HG03378 (cell line): ENCODE measurements at regions not wholly inside any gene's neighbourhood (a gene's known extent, or its start where the extent isn't known, plus 50 kb on each side); places are given as distances from the start of the nearest gene placed in this dataset.

ENCODE experiments used
- ATAC-seq: cut with Tn5 transposase; IDR thresholded peaks from one replicate; pipeline ENCODE4 v1.9.1; 2021; ENCODE audit warnings: mild to moderate bottlenecking, moderate library complexity; ENCODE audit not compliant: unreplicated experiment

- ATAC-seq: no peak
Observed at GRCh38 chr5:67538855-67539506, 342.4 kb upstream of the CD180 start.

- ATAC-seq: no peak
Observed at GRCh38 chr5:67537439-67538148, 341.0 kb upstream of the CD180 start.

DNA sequence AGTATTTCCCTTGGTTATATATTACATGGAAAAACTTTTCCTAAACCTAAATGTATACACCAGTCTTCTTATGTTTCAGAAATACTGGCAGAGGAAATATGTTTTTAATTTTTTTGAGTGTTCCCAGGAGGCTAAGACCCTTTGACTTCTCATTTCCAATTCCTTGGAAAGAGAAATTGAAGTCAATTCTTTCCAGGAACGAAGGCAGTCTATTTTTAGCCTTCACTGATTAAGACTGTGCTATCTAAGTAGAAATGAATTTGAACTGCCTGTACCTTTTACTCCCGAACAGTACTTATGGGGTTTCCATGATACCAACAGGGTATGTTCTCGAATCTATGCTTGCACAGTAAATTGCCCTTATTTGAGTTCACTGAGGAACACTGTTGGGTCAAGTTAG is 340.3 kb upstream of the CD180 start:
- no peak for ATAC-seq

DNA sequence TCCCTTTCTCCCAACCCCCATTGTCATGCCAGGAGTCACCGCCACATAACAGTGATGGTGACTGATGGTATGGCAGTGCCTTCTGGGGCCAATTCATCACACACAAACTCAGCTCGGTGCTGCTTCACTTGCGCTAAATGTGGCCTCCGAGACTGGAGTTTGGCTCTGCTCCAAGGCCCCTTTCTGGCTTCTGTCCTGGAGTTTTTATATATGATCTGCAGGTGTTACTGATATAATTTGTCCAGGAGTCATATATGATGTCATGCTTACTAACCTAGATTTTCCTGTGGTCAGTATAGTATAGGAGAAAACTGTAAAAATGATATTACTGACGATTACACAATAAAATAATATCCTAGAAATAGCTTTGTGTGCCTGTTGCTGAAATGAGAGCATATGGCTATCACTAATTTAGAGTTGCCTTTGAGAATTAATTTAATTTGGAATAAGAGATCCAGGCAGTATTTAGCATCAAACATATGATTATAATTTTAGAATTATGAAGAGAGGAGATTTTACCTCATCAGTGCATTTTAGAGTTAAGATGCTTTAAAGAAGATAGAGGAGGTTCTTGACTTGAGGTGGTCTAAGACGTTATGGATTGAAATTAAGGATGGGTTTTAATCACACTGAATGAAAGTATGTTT is 334.1 kb upstream of the CD180 start:
- no peak for ATAC-seq

- no peak for ATAC-seq
Observed at GRCh38 chr5:67528953-67529352, 332.4 kb upstream of the CD180 start.

- ATAC-seq: no peak
Observed at GRCh38 chr5:67526793-67527192, 330.2 kb upstream of the CD180 start.

DNA sequence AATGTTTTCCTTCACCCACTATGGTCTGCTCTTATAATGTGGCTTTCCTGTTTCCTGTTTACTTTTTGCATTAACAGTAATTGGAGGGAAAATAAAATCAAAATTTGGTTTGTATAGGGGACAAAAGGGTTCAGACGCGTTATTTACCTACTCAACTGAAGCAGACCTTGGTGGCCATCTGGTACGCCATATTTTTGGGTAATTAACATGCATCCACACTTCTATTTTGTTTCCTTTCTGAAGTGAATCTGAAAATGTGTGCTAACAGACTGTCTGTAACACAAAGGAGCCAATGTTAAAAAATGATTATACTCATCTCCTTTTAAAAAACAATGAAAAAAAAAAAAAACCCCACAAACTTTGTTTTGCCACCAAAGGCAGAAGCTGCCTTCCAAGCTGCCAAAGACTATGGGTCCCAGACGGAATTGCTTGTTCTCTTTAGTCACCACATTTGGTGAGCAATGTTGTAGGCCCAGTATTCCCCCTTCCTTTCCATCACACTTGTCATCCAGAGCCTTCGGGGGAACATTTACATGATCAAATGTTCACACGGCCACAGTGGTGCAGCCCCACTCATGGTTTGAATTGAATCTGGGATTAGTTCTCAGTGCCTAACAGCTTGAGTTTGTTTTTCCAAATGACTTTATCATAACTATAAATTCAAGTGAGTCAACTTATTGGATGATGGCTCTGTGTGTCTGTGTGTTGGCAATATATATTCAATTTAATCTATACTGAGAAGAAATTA is 323.7 kb upstream of the CD180 start:
- ATAC-seq: no peak

GRCh38 chr5:67518227-67518626 is 321.6 kb upstream of the CD180 start:
- ATAC-seq: no peak

DNA sequence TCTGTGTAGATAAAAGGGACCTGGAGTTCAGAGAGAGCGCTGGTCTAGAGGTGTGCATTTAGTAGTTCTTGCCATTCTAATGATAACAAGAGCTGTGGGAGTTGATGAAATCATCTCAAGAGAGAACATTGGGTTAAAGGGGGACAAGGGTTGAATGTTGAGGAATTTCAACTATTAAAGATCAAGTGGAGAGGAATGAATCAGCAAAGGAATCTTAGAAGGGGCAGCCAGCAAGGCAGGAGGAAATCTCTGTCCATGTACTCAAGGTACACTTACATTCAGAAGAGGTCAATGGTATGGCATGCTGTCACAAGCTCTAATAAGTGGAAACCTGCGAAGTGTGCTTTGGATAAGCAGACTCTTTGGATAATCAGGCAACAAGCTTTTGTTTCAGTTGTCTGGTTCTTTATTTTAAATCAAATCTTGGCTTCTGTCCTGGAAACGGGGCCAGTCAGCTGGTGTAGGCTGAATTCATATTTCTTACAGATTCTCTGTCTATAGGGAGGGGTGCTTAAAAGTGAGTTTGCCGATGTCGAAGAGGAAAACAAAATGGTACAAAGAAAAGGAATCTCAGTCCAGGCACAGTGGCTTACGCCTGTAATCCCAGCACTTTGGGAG is 320.5 kb upstream of the CD180 start:
- no peak for ATAC-seq

GRCh38 chr5:67515762-67516161 is 319.2 kb upstream of the CD180 start:
- ATAC-seq: no peak

DNA sequence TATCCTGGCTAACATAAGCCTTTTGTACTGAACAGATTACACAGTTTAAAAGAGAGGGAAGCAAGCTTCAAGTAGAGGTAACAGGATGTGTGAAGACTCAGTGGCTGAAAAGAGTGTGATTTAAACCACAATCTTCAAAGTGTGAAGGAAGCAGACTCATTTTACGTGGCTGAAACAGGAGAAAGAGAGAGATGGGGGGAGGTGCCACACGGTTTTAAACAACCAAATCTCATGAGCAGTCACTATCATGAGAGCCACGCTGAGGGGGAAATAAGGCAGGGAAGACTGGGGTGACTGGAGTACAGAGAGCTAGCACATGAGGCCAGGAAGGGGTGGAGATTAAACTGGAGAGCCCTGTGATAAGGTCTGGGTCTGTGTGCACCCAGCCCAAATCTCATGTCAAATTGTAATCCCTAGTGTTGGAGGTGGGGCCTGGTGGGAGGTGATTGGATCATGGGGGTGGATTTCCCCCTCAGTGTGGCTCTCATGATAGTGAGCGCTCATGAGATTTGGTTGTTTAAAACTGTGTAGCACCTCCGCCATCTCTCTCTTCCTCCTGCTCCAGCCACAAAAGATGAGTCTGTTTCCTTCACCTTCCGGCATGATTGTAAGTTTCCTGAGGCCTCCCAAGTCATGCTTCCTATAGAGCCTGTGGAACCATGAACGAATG is 318.6 kb upstream of the CD180 start:
- no peak for ATAC-seq

DNA sequence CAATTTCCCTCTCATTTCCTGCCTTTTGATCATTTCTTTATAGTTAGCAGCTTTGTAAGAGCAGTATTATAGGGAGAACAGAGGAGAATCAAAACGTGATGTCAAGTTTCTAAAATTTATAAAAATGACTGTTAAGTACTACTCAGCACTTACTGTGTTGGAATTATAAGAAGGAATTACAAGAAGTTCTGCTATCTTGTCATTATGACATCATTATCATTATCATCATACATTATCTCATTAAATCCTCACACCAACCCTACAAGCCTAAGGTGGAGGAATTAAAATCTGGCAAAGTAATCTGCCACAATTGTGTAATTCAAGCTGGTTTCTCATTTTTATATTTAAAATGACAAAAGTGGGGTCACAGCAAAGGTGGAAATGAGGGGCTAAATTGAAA is 316.2 kb upstream of the CD180 start:
- no peak for ATAC-seq

- no peak for ATAC-seq
Observed at GRCh38 chr5:67511911-67512310, 315.3 kb upstream of the CD180 start.

GRCh38 chr5:67510204-67510603 is 313.6 kb upstream of the CD180 start:
- ATAC-seq: no peak

GRCh38 chr5:67509402-67510186 is 313.0 kb upstream of the CD180 start:
- no peak for ATAC-seq

GRCh38 chr5:67506241-67506640 is 309.6 kb upstream of the CD180 start:
- ATAC-seq: no peak

DNA sequence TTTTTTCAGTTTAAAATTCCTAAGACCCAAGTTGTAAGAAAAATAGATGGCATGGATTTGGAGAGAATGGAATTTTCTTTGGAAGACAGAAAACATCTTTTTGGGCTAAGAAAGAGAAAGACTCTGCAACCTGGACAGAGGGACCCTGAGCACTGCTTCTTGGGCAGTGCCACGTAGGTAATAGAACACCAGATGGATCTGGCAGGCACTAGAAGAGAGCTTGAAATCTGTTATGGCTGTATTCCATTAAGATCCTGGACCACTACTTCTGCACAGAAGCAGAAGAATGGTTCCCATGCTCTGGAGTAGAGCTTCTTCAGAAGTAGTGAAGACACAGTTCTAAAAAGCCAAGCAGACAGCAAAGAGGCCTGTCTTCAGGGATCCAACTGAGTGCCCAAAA is 306.4 kb upstream of the CD180 start:
- no peak for ATAC-seq

GRCh38 chr5:67496051-67496450 is 299.5 kb upstream of the CD180 start:
- no peak for ATAC-seq

DNA sequence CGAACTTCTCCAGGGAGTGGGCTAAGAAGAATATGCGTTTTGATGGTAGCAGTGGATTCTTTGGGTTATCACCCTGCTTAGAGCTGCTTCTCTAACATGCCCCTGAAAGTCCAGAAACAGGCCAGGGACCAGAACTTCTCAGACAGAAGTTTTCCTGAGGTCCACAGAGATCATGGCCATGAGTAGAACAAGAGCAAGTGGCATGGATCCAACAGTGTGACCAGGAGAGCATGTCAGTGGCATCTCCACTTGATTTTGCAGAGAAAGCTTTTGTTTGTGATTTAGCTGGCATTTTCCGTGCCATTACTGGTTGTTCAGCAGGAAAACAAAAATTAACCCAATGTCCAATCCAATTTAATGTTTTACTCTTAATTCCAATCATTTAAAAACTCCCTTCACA is 298.5 kb upstream of the CD180 start:
- ATAC-seq: no peak
